IMR-90 (cell line): ENCODE measurements at regions not wholly inside any gene's neighbourhood (a gene's known extent, or its start where the extent isn't known, plus 50 kb on each side); places are given as distances from the start of the nearest gene placed in this dataset.

ENCODE experiments used
- ATAC-seq: fragments of 200-7000 bp; cut with Tn5 transposase; 2 replicates; pipeline ENCODE4 v1.9.1; 2020; ENCODE audit warnings: low read depth, mild to moderate bottlenecking, moderate library complexity
- BruUV-seq: library from RNA; stranded (reverse); fragments of 400-500 nt; replicated peaks from 2 replicates; lab custom pipeline; 2021; lab: Mats Ljungman, UMichigan
- CTCF ChIA-PET: fragments of 300-600 bp; formaldehyde crosslinking; extraction: SDS; loops from one replicate; lab custom pipeline; 2021; ENCODE audit warnings: antibody characterized with exemption; lab: Yijun Ruan, JAX
- POLR2A ChIA-PET: fragments of 300-600 bp; sonication (Branson Sonifier 250); formaldehyde crosslinking; loops from one replicate; lab custom pipeline; 2022; ENCODE audit warnings: antibody characterized with exemption; ENCODE audit not compliant: unreplicated experiment; lab: Charles Lee
- DNase-seq: peaks from one replicate; pipeline ENCODE4 v3.0.0; 2013
- H2AFZ ChIP-seq: replicated peaks from 2 replicates; pipeline ENCODE3; 2013; ENCODE audit warnings: low read length, mild to moderate bottlenecking; ENCODE audit not compliant: poor library complexity
- H2AK5ac ChIP-seq: 2 replicates; pipeline ENCODE4 v1.6.1; 2013; ENCODE audit warnings: low read depth, low read length, inconsistent platforms
- H2AK9ac ChIP-seq: replicated peaks from 2 replicates; pipeline ENCODE3; 2013; ENCODE audit warnings: mild to moderate bottlenecking, low read depth, low read length, moderate library complexity; ENCODE audit not compliant: poor library complexity
- H2BK120ac ChIP-seq: 2 replicates; pipeline ENCODE4 v1.6.1; 2013; ENCODE audit warnings: low read depth, low read length, inconsistent platforms
- H2BK15ac ChIP-seq: 3 replicates; pipeline ENCODE4 v1.6.1; 2013; ENCODE audit warnings: low read depth, low read length, inconsistent platforms
- H2BK20ac ChIP-seq: 2 replicates; pipeline ENCODE4 v1.6.1; 2013; ENCODE audit warnings: low read depth, mild to moderate bottlenecking, inconsistent platforms, low read length, moderate library complexity
- H2BK5ac ChIP-seq: 2 replicates; pipeline ENCODE4 v1.6.1; 2013; ENCODE audit warnings: mild to moderate bottlenecking, low read depth, low read length, inconsistent platforms; ENCODE audit not compliant: poor library complexity, severe bottlenecking
- H3K14ac ChIP-seq: replicated peaks from 2 replicates; pipeline ENCODE4 v1.6.1; 2013; ENCODE audit warnings: low read depth, low read length, inconsistent platforms
- H3K18ac ChIP-seq: 2 replicates; pipeline ENCODE4 v1.6.1; 2013; ENCODE audit warnings: low read depth, low read length, control low read depth
- H3K23ac ChIP-seq: 2 replicates; pipeline ENCODE4 v1.6.1; 2013; ENCODE audit warnings: low read depth, low read length, inconsistent platforms
- H3K27ac ChIP-seq: 2 replicates; pipeline ENCODE4 v1.5.1; 2013; ENCODE audit warnings: mild to moderate bottlenecking, control low read depth, low read length; ENCODE audit not compliant: insufficient read depth
- H3K27me3 ChIP-seq: 2 replicates; pipeline ENCODE4 v1.6.1; 2013; ENCODE audit warnings: low read length; ENCODE audit not compliant: control insufficient read depth, insufficient read depth
- H3K36me3 ChIP-seq: 2 replicates; pipeline ENCODE4 v1.6.1; 2013; ENCODE audit warnings: low read length, mixed read lengths; ENCODE audit not compliant: control insufficient read depth, insufficient read depth
- H3K4ac ChIP-seq: 2 replicates; pipeline ENCODE4 v1.6.1; 2013; ENCODE audit warnings: low read depth, low read length, inconsistent platforms
- H3K4me1 ChIP-seq: 2 replicates; pipeline ENCODE4 v1.6.1; 2013; ENCODE audit warnings: low read length, mixed read lengths; ENCODE audit not compliant: control insufficient read depth, insufficient read depth
- H3K4me2 ChIP-seq: 2 replicates; pipeline ENCODE4 v1.6.1; 2013; ENCODE audit warnings: low read depth, mild to moderate bottlenecking, control low read depth, low read length, moderate library complexity
- H3K4me3 ChIP-seq: 2 replicates; pipeline ENCODE4 v1.5.1; 2013; ENCODE audit warnings: low read depth, mild to moderate bottlenecking, control low read depth, low read length, moderate library complexity; ENCODE audit not compliant: insufficient read depth
- H3K56ac ChIP-seq: 2 replicates; pipeline ENCODE4 v1.6.1; 2013; ENCODE audit warnings: low read length, inconsistent platforms; ENCODE audit not compliant: insufficient read depth; ENCODE audit errors: extremely low read depth
- H3K79me1 ChIP-seq, 2 experiments: 2 replicates each; pipeline ENCODE4 v1.6.1; 2013; ENCODE audit warnings: low read length in 2 of 2, inconsistent platforms in 1 of 2, low read depth in 1 of 2
- H3K9ac ChIP-seq: 2 replicates; pipeline ENCODE4 v1.6.1; 2013; ENCODE audit warnings: low read depth, low read length, control low read depth
- H3K9me1 ChIP-seq: 2 replicates; pipeline ENCODE4 v1.6.1; 2013; ENCODE audit warnings: low read length, inconsistent platforms; ENCODE audit not compliant: insufficient read depth
- H3K9me3 ChIP-seq: 2 replicates; pipeline ENCODE4 v1.6.1; 2013; ENCODE audit warnings: low read length; ENCODE audit not compliant: control insufficient read depth, insufficient read depth
- H4K20me1 ChIP-seq: 2 replicates; pipeline ENCODE4 v1.6.1; 2013; ENCODE audit warnings: low read length, inconsistent platforms; ENCODE audit not compliant: insufficient read depth
- H4K5ac ChIP-seq: 2 replicates; pipeline ENCODE4 v1.6.1; 2013; ENCODE audit warnings: mild to moderate bottlenecking, low read depth, low read length, control low read depth
- H4K8ac ChIP-seq, 2 experiments: 2 replicates each; pipeline ENCODE4 v1.6.1; 2013; ENCODE audit warnings: low read depth in 2 of 2, low read length in 2 of 2, control low read depth in 1 of 2, inconsistent platforms in 1 of 2
- H4K91ac ChIP-seq: 2 replicates; pipeline ENCODE4 v1.6.1; 2013; ENCODE audit warnings: low read depth, low read length, inconsistent platforms; ENCODE audit not compliant: insufficient read depth
- BHLHE40 ChIP-seq: fragments of 150-350 bp; IDR thresholded peaks from 2 replicates; pipeline ENCODE4 v1.6.1; 2016; ENCODE audit warnings: mild to moderate bottlenecking, low read depth, low read length
- FOS ChIP-seq: fragments of 150-350 bp; IDR thresholded peaks from 2 replicates; pipeline ENCODE4 v1.6.1; 2016; ENCODE audit warnings: low read depth, low read length
- MAZ ChIP-seq: IDR thresholded peaks from 2 replicates; pipeline ENCODE4 v1.6.1; 2012; ENCODE audit warnings: low read depth, mild to moderate bottlenecking, low read length, improper control_type of control experiment, moderate library complexity, borderline replicate concordance
- MXI1 ChIP-seq: IDR thresholded peaks from 2 replicates; pipeline ENCODE4 v1.6.1; 2012; ENCODE audit warnings: low read depth, mild to moderate bottlenecking, low read length, moderate library complexity, borderline replicate concordance
- POLR2A ChIP-seq: IDR thresholded peaks from 2 replicates; pipeline ENCODE4 v1.6.1; 2012; ENCODE audit warnings: mild to moderate bottlenecking, low read depth, low read length
- RFX5 ChIP-seq: IDR thresholded peaks from 2 replicates; pipeline ENCODE4 v1.8.0; 2012; ENCODE audit warnings: low read depth, mild to moderate bottlenecking, low read length, moderate library complexity
- SMC3 ChIP-seq: fragments of 150-350 bp; IDR thresholded peaks from 2 replicates; pipeline ENCODE4 v1.6.1; 2016; ENCODE audit warnings: low read depth, mild to moderate bottlenecking, antibody characterized with exemption, low read length, moderate library complexity
- WGBS, 2 experiments: methylation state at CpG; one replicate each; pipeline versions ENCODE4 v1.1.5 to v1.1.7; 2013; ENCODE audit warnings: missing lambda C conversion rate in 2 of 2; ENCODE audit not compliant: insufficient read length in 1 of 2; ENCODE audit errors: extremely low coverage in 2 of 2; 5-methylcytosine and 5-hydroxymethylcytosine counted together
- dilution Hi-C: fragments of 300-500 bp; cut with HindIII; formaldehyde crosslinking; loops from one replicate; pipeline ENCODE4 v1.14.3; 2018; ENCODE audit warnings: low sequenced_read_pairs; ENCODE audit not compliant: unreplicated experiment
- in situ Hi-C: fragments of 300-500 bp; cut with MboI; formaldehyde crosslinking; loops from 3 replicates; pipeline ENCODE4 v1.14.3; 2019; ENCODE audit warnings: low sequenced_read_pairs, inconsistent platforms, mixed read lengths
- intact Hi-C: fragments of 100-400 bp; cut with micrococcal nuclease; formaldehyde crosslinking; loops from 2 replicates; pipeline ENCODE4 v1.10.0; 2022
- TF ChIP-seq, protein P1 (sequence below): conservative IDR thresholded peaks from 2 replicates; pipeline ENCODE4 v1.5.1; 2012; ENCODE audit warnings: mild to moderate bottlenecking, low read depth, low read length, improper control_type of control experiment

DNA sequence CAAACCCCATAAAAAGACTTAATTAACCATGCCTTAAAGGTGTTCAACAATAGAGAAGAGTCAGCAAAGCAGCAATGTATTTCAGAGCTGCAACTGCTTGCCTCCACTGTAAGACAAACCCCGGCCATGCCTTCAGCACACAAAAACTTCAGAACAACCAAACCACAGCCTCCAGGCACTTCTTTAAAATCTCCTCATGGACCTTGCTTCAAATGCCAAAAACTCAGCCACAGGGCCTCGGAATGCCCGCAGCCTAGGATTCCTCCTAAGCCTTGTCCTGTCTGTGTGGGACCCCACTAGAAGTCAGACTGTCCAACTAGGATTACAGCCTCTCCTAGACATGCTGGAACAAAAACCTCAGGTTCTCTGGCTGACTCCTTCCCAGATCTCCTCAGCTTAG, 208.1 kb upstream of the DUSP10 start:
- ATAC-seq = no peak
- TF ChIP-seq MXI1 = no peak
- TF ChIP-seq SMC3 = no peak
- TF ChIP-seq RFX5 = no peak
- no peak for TF ChIP-seq BHLHE40
- TF ChIP-seq, protein P1, sequence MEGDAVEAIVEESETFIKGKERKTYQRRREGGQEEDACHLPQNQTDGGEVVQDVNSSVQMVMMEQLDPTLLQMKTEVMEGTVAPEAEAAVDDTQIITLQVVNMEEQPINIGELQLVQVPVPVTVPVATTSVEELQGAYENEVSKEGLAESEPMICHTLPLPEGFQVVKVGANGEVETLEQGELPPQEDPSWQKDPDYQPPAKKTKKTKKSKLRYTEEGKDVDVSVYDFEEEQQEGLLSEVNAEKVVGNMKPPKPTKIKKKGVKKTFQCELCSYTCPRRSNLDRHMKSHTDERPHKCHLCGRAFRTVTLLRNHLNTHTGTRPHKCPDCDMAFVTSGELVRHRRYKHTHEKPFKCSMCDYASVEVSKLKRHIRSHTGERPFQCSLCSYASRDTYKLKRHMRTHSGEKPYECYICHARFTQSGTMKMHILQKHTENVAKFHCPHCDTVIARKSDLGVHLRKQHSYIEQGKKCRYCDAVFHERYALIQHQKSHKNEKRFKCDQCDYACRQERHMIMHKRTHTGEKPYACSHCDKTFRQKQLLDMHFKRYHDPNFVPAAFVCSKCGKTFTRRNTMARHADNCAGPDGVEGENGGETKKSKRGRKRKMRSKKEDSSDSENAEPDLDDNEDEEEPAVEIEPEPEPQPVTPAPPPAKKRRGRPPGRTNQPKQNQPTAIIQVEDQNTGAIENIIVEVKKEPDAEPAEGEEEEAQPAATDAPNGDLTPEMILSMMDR = no peak
- no peak for TF ChIP-seq MAZ
- TF ChIP-seq FOS = no peak
- no peak for TF ChIP-seq POLR2A
- ChIA-PET POLR2A (no interaction called here), CTCF (no interaction called here)
- no peak overlapping the region for H2BK20ac ChIP-seq
- no peak overlapping the region for H4K5ac ChIP-seq
- no peak overlapping the region for H2AK9ac ChIP-seq
- 0 out of 2 replicates have a peak overlapping the region, but pooled peaks have one; percentile 22 for H3K4ac ChIP-seq
- peaks cover 10% of the 10 kb centered on the region for H3K9me3 ChIP-seq
- WGBS, 2 experiments = 89% methylated on average over 1 of the region's 3 CpGs; no CpG with 5 or more reads in 1 of the 2 experiments
- no peaks in the 10 kb centered on the region for H4K20me1 ChIP-seq
- H3K27me3 ChIP-seq = no peaks in the 10 kb centered on the region
- H2BK5ac ChIP-seq = no peak overlapping the region
- H4K8ac ChIP-seq = no peak overlapping the region
- no peak overlapping the region for H3K14ac ChIP-seq
- H4K91ac ChIP-seq = no peak overlapping the region
- no peaks in the 10 kb centered on the region for H3K36me3 ChIP-seq
- H3K4me3 ChIP-seq = no peak overlapping the region
- H3K9ac ChIP-seq = no peak overlapping the region
- no peak for DNase-seq
- H2BK15ac ChIP-seq = no peak overlapping the region
- no peak overlapping the region for H2AK5ac ChIP-seq
- H3K4me1 ChIP-seq = no peaks in the 10 kb centered on the region
- H3K4me2 ChIP-seq = no peak overlapping the region
- BruUV-seq = no TSS peak
- H3K18ac ChIP-seq = no peak overlapping the region
- no peak overlapping the region for H3K27ac ChIP-seq
- no peaks in the 10 kb centered on the region for H3K9me1 ChIP-seq
- no peak overlapping the region for H3K23ac ChIP-seq
- H2AFZ ChIP-seq = peak overlapping the region; percentile 32
- dilution Hi-C loops = no loop called here
- in situ Hi-C loops = no loop called here
- H2BK120ac ChIP-seq = peak overlapping the region; percentile 40; the same call in 1 of the 2 replicates
- intact Hi-C loops = no loop called here
- H3K56ac ChIP-seq = no peak overlapping the region
- H3K79me1 ChIP-seq = no peaks in the 10 kb centered on the region
